ENCODE measurements at regions not wholly inside any gene's neighbourhood (a gene's known extent, or its start where the extent isn't known, plus 50 kb on each side); places are given as distances from the start of the nearest gene placed in this dataset.

DNA sequence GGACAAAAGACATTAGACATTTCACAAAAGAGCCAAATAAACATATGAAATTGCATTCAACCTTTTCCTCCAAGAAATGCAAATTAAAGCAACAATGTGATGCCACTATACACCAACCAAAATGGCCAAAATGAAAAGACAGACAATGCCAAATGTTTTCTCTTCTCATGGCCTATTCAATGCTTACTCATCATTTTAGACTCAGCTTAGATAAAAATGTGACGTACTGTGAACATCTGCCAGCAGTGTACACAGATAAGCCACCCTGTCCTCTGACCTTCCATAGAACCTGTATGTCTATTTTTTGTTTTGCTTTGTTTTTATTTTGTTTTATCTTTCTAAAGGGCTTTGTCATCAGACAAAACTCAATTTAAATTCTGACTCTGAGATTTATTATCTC, 385.2 kb downstream of the FRK start:
- in situ Hi-C loops (cut with MboI) = no loop called here

More for the DNA sequence above, 385.2 kb downstream of the FRK start:
- no peak overlapping the region for H3K9ac ChIP-seq (ENCODE audit: control insufficient read depth, insufficient read depth, low read length)
- WGBS (ENCODE audit: insufficient coverage, insufficient replicate concordance, low lambda C conversion rate, missing lambda C conversion rate) = 0% methylated on average over 1 of the region's 1 CpG
- ChIA-PET SMC1A (ENCODE audit: uncharacterized antibody, unreplicated experiment) (no interaction called here), CTCF (no interaction called here), RAD21 (ENCODE audit: unreplicated experiment) (no interaction called here), POLR2A (no interaction called here)
- DNase-seq (ENCODE audit: low read depth, low spot score) (no peak), ATAC-seq (no peak), FAIRE-seq (no peak)
- no peak for TF ChIP-seq RBBP5 (conservative IDR thresholded peaks at IDR 0.05)
- TF ChIP-seq, protein P1, sequence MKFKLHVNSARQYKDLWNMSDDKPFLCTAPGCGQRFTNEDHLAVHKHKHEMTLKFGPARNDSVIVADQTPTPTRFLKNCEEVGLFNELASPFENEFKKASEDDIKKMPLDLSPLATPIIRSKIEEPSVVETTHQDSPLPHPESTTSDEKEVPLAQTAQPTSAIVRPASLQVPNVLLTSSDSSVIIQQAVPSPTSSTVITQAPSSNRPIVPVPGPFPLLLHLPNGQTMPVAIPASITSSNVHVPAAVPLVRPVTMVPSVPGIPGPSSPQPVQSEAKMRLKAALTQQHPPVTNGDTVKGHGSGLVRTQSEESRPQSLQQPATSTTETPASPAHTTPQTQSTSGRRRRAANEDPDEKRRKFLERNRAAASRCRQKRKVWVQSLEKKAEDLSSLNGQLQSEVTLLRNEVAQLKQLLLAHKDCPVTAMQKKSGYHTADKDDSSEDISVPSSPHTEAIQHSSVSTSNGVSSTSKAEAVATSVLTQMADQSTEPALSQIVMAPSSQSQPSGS (IDR thresholded peaks at IDR 0.05; ENCODE audit: low read length) = no peak
- TF ChIP-seq TCF12 (IDR thresholded peaks at IDR 0.05; ENCODE audit: low read depth, low read length) = no peak
- TF ChIP-seq ZNF384 (IDR thresholded peaks at IDR 0.05; ENCODE audit: borderline replicate concordance, low read depth, low read length) = no peak
- TF ChIP-seq, protein P2, sequence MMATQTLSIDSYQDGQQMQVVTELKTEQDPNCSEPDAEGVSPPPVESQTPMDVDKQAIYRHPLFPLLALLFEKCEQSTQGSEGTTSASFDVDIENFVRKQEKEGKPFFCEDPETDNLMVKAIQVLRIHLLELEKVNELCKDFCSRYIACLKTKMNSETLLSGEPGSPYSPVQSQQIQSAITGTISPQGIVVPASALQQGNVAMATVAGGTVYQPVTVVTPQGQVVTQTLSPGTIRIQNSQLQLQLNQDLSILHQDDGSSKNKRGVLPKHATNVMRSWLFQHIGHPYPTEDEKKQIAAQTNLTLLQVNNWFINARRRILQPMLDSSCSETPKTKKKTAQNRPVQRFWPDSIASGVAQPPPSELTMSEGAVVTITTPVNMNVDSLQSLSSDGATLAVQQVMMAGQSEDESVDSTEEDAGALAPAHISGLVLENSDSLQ (IDR thresholded peaks at IDR 0.05) = no peak
- TF ChIP-seq, protein P3, sequence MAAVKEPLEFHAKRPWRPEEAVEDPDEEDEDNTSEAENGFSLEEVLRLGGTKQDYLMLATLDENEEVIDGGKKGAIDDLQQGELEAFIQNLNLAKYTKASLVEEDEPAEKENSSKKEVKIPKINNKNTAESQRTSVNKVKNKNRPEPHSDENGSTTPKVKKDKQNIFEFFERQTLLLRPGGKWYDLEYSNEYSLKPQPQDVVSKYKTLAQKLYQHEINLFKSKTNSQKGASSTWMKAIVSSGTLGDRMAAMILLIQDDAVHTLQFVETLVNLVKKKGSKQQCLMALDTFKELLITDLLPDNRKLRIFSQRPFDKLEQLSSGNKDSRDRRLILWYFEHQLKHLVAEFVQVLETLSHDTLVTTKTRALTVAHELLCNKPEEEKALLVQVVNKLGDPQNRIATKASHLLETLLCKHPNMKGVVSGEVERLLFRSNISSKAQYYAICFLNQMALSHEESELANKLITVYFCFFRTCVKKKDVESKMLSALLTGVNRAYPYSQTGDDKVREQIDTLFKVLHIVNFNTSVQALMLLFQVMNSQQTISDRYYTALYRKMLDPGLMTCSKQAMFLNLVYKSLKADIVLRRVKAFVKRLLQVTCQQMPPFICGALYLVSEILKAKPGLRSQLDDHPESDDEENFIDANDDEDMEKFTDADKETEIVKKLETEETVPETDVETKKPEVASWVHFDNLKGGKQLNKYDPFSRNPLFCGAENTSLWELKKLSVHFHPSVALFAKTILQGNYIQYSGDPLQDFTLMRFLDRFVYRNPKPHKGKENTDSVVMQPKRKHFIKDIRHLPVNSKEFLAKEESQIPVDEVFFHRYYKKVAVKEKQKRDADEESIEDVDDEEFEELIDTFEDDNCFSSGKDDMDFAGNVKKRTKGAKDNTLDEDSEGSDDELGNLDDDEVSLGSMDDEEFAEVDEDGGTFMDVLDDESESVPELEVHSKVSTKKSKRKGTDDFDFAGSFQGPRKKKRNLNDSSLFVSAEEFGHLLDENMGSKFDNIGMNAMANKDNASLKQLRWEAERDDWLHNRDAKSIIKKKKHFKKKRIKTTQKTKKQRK (IDR thresholded peaks at IDR 0.05; ENCODE audit: low read depth, low read length) = no peak
- H3K9me3 ChIP-seq (replicated peaks; ENCODE audit: control insufficient read depth, insufficient read depth, low read length) = no peaks in the 10 kb centered on the region
- intact Hi-C loops (cut with micrococcal nuclease; ENCODE audit: unreplicated experiment) = no loop called here
- no peak overlapping the region for H3K4me2 ChIP-seq (ENCODE audit: control insufficient read depth, insufficient read depth)
- no peak overlapping the region for H3K27ac ChIP-seq (ENCODE audit: control insufficient read depth, insufficient read depth)
- no peaks in the 10 kb centered on the region for H3K79me2 ChIP-seq (ENCODE audit: control insufficient read depth, insufficient read depth, low read length)
- no peaks in the 10 kb centered on the region for H3K36me3 ChIP-seq (ENCODE audit: control insufficient read depth in 2 of 2, insufficient read depth in 2 of 2, low read length in 1 of 2)
- BruUV-seq (replicated peaks) = no TSS peak
- no peaks in the 10 kb centered on the region; a peak in 1 of 4 replicates for H3K27me3 ChIP-seq (replicated peaks in 1 of 2; ENCODE audit: control insufficient read depth in 2 of 2, insufficient read depth in 2 of 2, low read length in 1 of 2)
- H2AFZ ChIP-seq (ENCODE audit: control insufficient read depth, low read depth, low read length) = no peak overlapping the region
- no peaks in the 10 kb centered on the region for H3K4me1 ChIP-seq (ENCODE audit: control insufficient read depth, insufficient read depth, low read length)
- no peak overlapping the region for H3K4me3 ChIP-seq
- no peaks in the 10 kb centered on the region for H4K20me1 ChIP-seq (ENCODE audit: control insufficient read depth, insufficient read depth)
